Smooth muscle cell (in vitro differentiated cells): ENCODE measurements at regions not wholly inside any gene's neighbourhood (a gene's known extent, or its start where the extent isn't known, plus 50 kb on each side); places are given as distances from the start of the nearest gene placed in this dataset.

Source experiments
- DNase-seq: peaks from one replicate; lab custom pipeline; 2025; ENCODE audit not compliant: unreplicated experiment; lab: John Stamatoyannopoulos, UW
- H2AFZ ChIP-seq: fragments of 200-600 bp; sonication (generic); 2 replicates; pipeline ENCODE4 v1.6.0; 2016; ENCODE audit warnings: antibody characterized with exemption, low read depth, mild to moderate bottlenecking
- H3F3A ChIP-seq: fragments of 200-600 bp; sonication (generic); 2 replicates; pipeline ENCODE4 v1.6.0; 2017; ENCODE audit warnings: antibody characterized with exemption, low read depth
- H3K27ac ChIP-seq: fragments of 200-600 bp; sonication (generic); 2 replicates; pipeline ENCODE4 v1.5.1; 2016; ENCODE audit warnings: low read depth, mild to moderate bottlenecking
- H3K27me3 ChIP-seq: fragments of 200-600 bp; sonication (generic); 2 replicates; pipeline ENCODE4 v1.6.1; 2016; ENCODE audit warnings: low read depth, mild to moderate bottlenecking
- H3K36me3 ChIP-seq: fragments of 200-600 bp; sonication (generic); 2 replicates; pipeline ENCODE4 v1.5.1; 2016; ENCODE audit warnings: low read depth
- H3K4me1 ChIP-seq: fragments of 200-600 bp; sonication (generic); 2 replicates; pipeline ENCODE4 v1.5.1; 2016; ENCODE audit warnings: low read depth
- H3K4me2 ChIP-seq: fragments of 200-600 bp; sonication (generic); 2 replicates; pipeline ENCODE4 v1.6.0; 2016; ENCODE audit warnings: mild to moderate bottlenecking
- H3K4me3 ChIP-seq: fragments of 200-600 bp; sonication (generic); 2 replicates; pipeline ENCODE4 v1.5.1; 2016; ENCODE audit warnings: mild to moderate bottlenecking
- H3K79me2 ChIP-seq: fragments of 200-600 bp; sonication (generic); 2 replicates; pipeline ENCODE4 v1.6.0; 2016; ENCODE audit warnings: low read depth, mild to moderate bottlenecking
- H3K9ac ChIP-seq: fragments of 200-600 bp; sonication (generic); 2 replicates; pipeline ENCODE4 v1.6.0; 2016; ENCODE audit warnings: low read depth
- H3K9me3 ChIP-seq: fragments of 200-600 bp; sonication (generic); replicated peaks from 2 replicates; pipeline ENCODE4 v1.5.1; 2016; ENCODE audit warnings: low read depth
- H4K20me1 ChIP-seq: fragments of 200-600 bp; sonication (generic); 2 replicates; pipeline ENCODE4 v1.6.0; 2016; ENCODE audit warnings: low read depth
- CTCF ChIP-seq: fragments of 200-600 bp; sonication (generic); IDR thresholded peaks from 2 replicates; pipeline ENCODE4 v1.5.1; 2017; ENCODE audit warnings: borderline replicate concordance, mild to moderate bottlenecking, antibody characterized with exemption; ENCODE audit not compliant: insufficient read depth, poor library complexity, severe bottlenecking
- WGBS: methylation state at CpG from one replicate; pipeline ENCODE4 v1.1.7; 2016; ENCODE audit warnings: low lambda C conversion rate; 5-methylcytosine and 5-hydroxymethylcytosine counted together

- Histone ChIP-seq H3K4me2 (peak overlapping the region; percentile 61), H3K4me3 (no peak overlapping the region), H3K79me2 (no peaks in the 10 kb centered on the region), H3K9ac (no peak overlapping the region), H2AFZ (peak overlapping the region; percentile 89), H3K9me3 (no peaks in the 10 kb centered on the region), H4K20me1 (no peaks in the 10 kb centered on the region), H3K27me3 (no peaks in the 10 kb centered on the region), H3K4me1 (peaks cover 5% of the 10 kb centered on the region), H3F3A (no peaks in the 10 kb centered on the region), H3K27ac (peak overlapping the region; percentile 34), H3K36me3 (no peaks in the 10 kb centered on the region)
- WGBS = 51% methylated on average over 4 of the region's 4 CpGs
- no peak for DNase-seq
- TF ChIP-seq CTCF = no peak
Measured at GRCh38 chr11:104705490-104706190, 192.6 kb downstream of the CASP12 start.

GRCh38 chr11:104704888-104705287, 193.4 kb downstream of the CASP12 start:
- H3F3A ChIP-seq = no peaks in the 10 kb centered on the region
- H3K4me2 ChIP-seq = no peak overlapping the region
- no peak for TF ChIP-seq CTCF
- no peaks in the 10 kb centered on the region for H3K27me3 ChIP-seq
- peaks cover 5% of the 10 kb centered on the region for H3K4me1 ChIP-seq
- H3K79me2 ChIP-seq = no peaks in the 10 kb centered on the region
- no peak overlapping the region for H3K27ac ChIP-seq
- DNase-seq = no peak
- H3K9me3 ChIP-seq = no peaks in the 10 kb centered on the region
- no peak overlapping the region for H3K4me3 ChIP-seq
- no peaks in the 10 kb centered on the region for H3K36me3 ChIP-seq
- peak overlapping the region; percentile 89 for H2AFZ ChIP-seq
- no peak overlapping the region for H3K9ac ChIP-seq
- 86% methylated on average over 1 of the region's 1 CpG for WGBS
- H4K20me1 ChIP-seq = no peaks in the 10 kb centered on the region

- Histone ChIP-seq H3K9me3 (no peaks in the 10 kb centered on the region), H3K27ac (no peak overlapping the region), H4K20me1 (no peaks in the 10 kb centered on the region), H2AFZ (no peak overlapping the region), H3K4me2 (no peak overlapping the region), H3F3A (no peaks in the 10 kb centered on the region), H3K4me1 (peaks cover 5% of the 10 kb centered on the region), H3K79me2 (no peaks in the 10 kb centered on the region), H3K9ac (no peak overlapping the region), H3K4me3 (no peak overlapping the region), H3K36me3 (no peaks in the 10 kb centered on the region), H3K27me3 (no peaks in the 10 kb centered on the region)
- no peak for TF ChIP-seq CTCF
- WGBS = 81% methylated on average over 2 of the region's 2 CpGs
- DNase-seq = no peak
Measured at GRCh38 chr11:104704146-104704830, 194.0 kb downstream of the CASP12 start.
